Breast epithelium (tissue), 4 donors: ENCODE measurements at regions not wholly inside any gene's neighbourhood (a gene's known extent, or its start where the extent isn't known, plus 50 kb on each side); places are given as distances from the start of the nearest gene placed in this dataset.

ENCODE experiments used
- DNase-seq, 2 donors: peaks; one replicate each; pipeline ENCODE4 v3.0.0-alpha.2; 2019; ENCODE audit warnings: low spot score in 2 of 2
- H3K27ac ChIP-seq, 2 donors: fragments of 200-600 bp; sonication (generic) in 1 of 2; one replicate each; pipeline ENCODE4 v1.5.1; 2016 to 2019; ENCODE audit warnings: mild to moderate bottlenecking in 1 of 2
- H3K27me3 ChIP-seq, 2 donors: fragments of 200-600 bp; sonication (generic) in 1 of 2; one replicate each; pipeline versions ENCODE4 v1.5.1 to v1.6.0; 2017 to 2019; ENCODE audit warnings: control low read depth in 1 of 2, mild to moderate bottlenecking in 1 of 2
- H3K36me3 ChIP-seq: fragments of 200-600 bp; one replicate; pipeline ENCODE4 v1.5.1; 2019
- H3K4me1 ChIP-seq, 2 donors: fragments of 200-600 bp; sonication (generic); one replicate each; pipeline ENCODE4 v1.5.1; 2016 to 2019; ENCODE audit warnings: control low read depth in 1 of 2
- H3K4me3 ChIP-seq, 3 donors: fragments of 200-600 bp; sonication (generic); 1 replicate in 2 of 3; 2 replicates in 1 of 3; pipeline ENCODE4 v1.5.1; 2016 to 2019; ENCODE audit warnings: mild to moderate bottlenecking in 3 of 3, moderate library complexity in 2 of 3
- H3K9me3 ChIP-seq, 2 donors: fragments of 200-600 bp; sonication (generic) in 1 of 2; one replicate each; pipeline ENCODE4 v1.5.1; 2016 to 2019; ENCODE audit warnings: control low read depth in 1 of 2
- CTCF ChIP-seq, 3 donors: fragments of 450-650 bp; IDR thresholded peaks; one replicate each; pipeline ENCODE4 v1.5.1; 2016 to 2017; ENCODE audit warnings: antibody characterized with exemption in 3 of 3, mild to moderate bottlenecking in 3 of 3, moderate library complexity in 3 of 3
- POLR2A ChIP-seq: fragments of 450-650 bp; IDR thresholded peaks from one replicate; pipeline ENCODE4 v1.6.1; 2016; ENCODE audit warnings: antibody characterized with exemption, mild to moderate bottlenecking, moderate library complexity
- POLR2AphosphoS5 ChIP-seq, 3 donors: sonication (generic); formaldehyde crosslinking; IDR thresholded peaks; one replicate each; pipeline ENCODE4 v1.6.1; 2017; ENCODE audit warnings: antibody characterized with exemption in 3 of 3
- intact Hi-C: fragments of 100-400 bp; cut with DNase I; formaldehyde crosslinking; loops from one replicate; pipeline ENCODE4 v1.15.1; 2023; ENCODE audit warnings: low total_unique reads

DNA sequence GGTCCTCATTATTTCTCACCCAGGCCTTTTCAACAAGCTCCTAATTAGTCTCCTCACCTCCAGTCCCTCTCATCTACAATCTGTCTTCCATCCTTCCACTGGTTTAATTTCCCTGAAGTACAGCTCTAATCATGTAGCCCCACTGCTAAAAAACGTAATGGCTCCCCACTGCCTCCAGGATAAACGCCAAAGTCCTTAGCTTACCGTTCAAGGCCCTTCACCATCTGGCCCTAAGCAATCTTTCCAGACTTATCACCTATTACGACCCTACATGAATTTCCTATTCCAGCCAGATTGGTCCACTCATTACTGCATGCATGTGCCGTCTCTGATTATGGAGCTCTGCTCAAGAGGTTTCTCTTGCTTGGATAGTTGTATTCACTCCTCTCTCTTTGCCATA is 83.1 kb upstream of the DAB1 start:
- TF ChIP-seq CTCF (IDR thresholded peaks at IDR 0.05) (no peak), POLR2A (no peak), POLR2AphosphoS5 (IDR thresholded peaks at IDR 0.05) (no peak)
- Histone ChIP-seq H3K4me1 (no peaks in the 10 kb centered on the region), H3K27ac (no peak overlapping the region), H3K9me3 (no peaks in the 10 kb centered on the region), H3K36me3 (no peaks in the 10 kb centered on the region), H3K27me3 (no peaks in the 10 kb centered on the region), H3K4me3 (no peak overlapping the region)
- DNase-seq, result no peak
- intact Hi-C loops, result no loop called here

GRCh38 chr1:57503337-57503736 is 79.5 kb upstream of the DAB1 start:
- TF ChIP-seq CTCF (IDR thresholded peaks at IDR 0.05) (no peak), POLR2AphosphoS5 (IDR thresholded peaks at IDR 0.05) (no peak), POLR2A (no peak)
- DNase-seq, result no peak

GRCh38 chr1:57500136-57500830 is 76.4 kb upstream of the DAB1 start:
- Histone ChIP-seq H3K27me3 (no peaks in the 10 kb centered on the region), H3K36me3 (no peaks in the 10 kb centered on the region), H3K9me3 (no peaks in the 10 kb centered on the region), H3K27ac (no peak overlapping the region), H3K4me3 (no peak overlapping the region), H3K4me1 (no peaks in the 10 kb centered on the region)
- TF ChIP-seq CTCF (IDR thresholded peaks at IDR 0.05) (no peak), POLR2A (no peak), POLR2AphosphoS5 (IDR thresholded peaks at IDR 0.05) (no peak)
- no peak for DNase-seq
- intact Hi-C loops, result no loop called here

More at GRCh38 chr1:57503337-57503736, 79.5 kb upstream of the DAB1 start:
- intact Hi-C loops, result no loop called here
- no peak overlapping the region for H3K4me3 ChIP-seq
- H3K36me3 ChIP-seq, result no peaks in the 10 kb centered on the region
- H3K27ac ChIP-seq, result no peak overlapping the region
- no peaks in the 10 kb centered on the region for H3K4me1 ChIP-seq
- no peaks in the 10 kb centered on the region for H3K27me3 ChIP-seq
- H3K9me3 ChIP-seq, result no peaks in the 10 kb centered on the region

DNA sequence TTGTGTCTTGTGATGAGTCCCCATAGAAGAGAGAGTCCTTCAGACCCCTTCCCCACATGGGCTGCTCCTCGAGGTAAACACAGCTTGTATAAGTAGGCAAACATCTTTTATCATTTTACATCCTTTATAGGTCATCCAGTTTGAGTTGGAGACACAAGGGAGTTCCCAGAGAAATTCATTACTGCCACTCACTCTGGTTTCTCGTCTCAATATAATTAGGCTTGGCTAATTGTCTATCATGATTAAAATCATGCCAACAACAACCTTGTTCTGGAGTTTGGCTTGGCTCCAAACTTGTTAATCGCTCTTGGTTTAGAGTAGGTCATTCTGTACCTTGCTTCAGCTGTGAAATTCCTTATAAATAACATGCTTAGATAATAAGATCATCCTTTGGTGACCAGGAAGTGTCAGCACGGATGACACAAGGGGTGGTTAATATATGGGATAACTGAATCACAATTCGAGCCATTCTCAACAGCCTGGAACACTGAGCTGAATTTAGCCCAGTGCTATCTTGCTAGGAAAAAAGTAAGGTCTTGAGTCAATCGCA is 70.7 kb upstream of the DAB1 start:
- H3K4me1 ChIP-seq, result no peaks in the 10 kb centered on the region
- TF ChIP-seq POLR2A (no peak), CTCF (IDR thresholded peaks at IDR 0.05) (no peak), POLR2AphosphoS5 (IDR thresholded peaks at IDR 0.05) (no peak)
- intact Hi-C loops, result no loop called here
- no peaks in the 10 kb centered on the region for H3K36me3 ChIP-seq
- H3K27ac ChIP-seq, result no peak overlapping the region
- no peaks in the 10 kb centered on the region for H3K27me3 ChIP-seq
- H3K9me3 ChIP-seq, result no peaks in the 10 kb centered on the region
- H3K4me3 ChIP-seq, result no peak overlapping the region
- DNase-seq, result no peak

- no peak for TF ChIP-seq POLR2A
- TF ChIP-seq CTCF (IDR thresholded peaks at IDR 0.05), result no peak
- no peak for TF ChIP-seq POLR2AphosphoS5 (IDR thresholded peaks at IDR 0.05)
- DNase-seq, result no peak
- Histone ChIP-seq H3K4me3 (no peak overlapping the region), H3K36me3 (no peaks in the 10 kb centered on the region), H3K27ac (no peak overlapping the region), H3K4me1 (no peaks in the 10 kb centered on the region), H3K27me3 (no peaks in the 10 kb centered on the region), H3K9me3 (no peaks in the 10 kb centered on the region)
- intact Hi-C loops, result no loop called here
These were observed 68.8 kb upstream of the DAB1 start for GRCh38 chr1:57492586-57493226.
